Stimulated activated CD8-positive, alpha-beta memory T cell treated with anti-CD3 and anti-CD28 coated beads, Interleukin-7, amount 100 ng/mL, for 1 hour (primary cell): ENCODE measurements at regions not wholly inside any gene's neighbourhood (a gene's known extent, or its start where the extent isn't known, plus 50 kb on each side); places are given as distances from the start of the nearest gene placed in this dataset.
A peak's percentile ranks its signal among the peaks of the same experiment; 100 is the strongest.
"Not testable (repeated sequence)": the region's sequence is repeated elsewhere in the genome, so short reads cannot be mapped to it uniquely, and the experiment has no call there.

Experiments used
- DNase-seq, 2 donors: peaks; one replicate each; pipeline ENCODE4 v3.0.0-alpha.2; 2020; ENCODE audit warnings: low read depth in 2 of 2

DNA sequence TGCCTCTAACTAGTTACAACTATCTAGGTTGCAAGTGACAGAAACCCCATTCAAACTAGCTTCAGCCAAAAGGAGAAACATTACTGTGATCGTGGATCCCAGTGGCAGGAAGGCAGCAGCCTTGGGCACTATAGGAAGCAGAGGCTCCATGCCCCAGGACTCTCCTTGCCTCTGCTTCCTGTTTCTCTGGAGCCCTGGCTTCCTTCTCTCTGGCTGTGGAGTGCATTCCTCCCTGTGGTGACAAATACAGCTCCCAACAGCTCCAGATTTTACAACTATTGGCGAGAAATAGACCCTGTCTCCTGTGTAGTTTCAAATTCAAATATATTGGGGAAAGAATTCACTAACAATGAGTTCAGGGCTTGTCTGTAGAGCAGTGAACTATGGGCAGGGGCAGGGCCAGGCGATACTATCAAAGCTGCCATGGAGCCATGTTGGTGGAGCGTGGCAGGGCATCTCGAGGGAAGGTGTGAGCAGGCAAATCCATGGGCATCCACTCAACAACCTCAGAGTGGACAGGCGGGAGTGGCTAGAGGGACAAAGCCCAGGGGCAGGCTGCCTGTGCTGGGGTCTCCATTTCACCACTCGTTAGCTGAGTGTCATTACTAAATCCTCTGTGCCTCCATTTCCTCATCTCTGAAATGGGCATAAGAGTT lies 189.5 kb downstream of the ERCC6L2 start:
- DNase-seq: no peak

DNA sequence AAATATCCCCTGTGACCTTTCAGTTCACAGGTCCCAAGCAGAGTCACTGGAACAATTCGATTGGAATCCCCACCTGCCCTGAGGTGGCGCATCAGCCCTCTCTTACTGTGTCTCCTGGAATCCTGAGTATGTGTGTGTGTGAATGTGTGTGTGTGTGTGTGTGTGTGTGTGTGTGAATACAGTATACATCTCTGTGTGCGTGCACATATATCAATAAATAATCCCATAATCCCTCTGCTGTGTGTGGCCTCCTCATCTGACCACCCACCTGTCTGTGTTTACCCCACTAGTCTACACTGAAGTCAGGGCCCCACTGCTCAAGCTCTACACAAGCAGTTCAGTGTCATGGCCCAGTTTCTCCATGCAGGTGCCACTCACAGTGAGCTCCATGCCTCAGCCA lies 187.4 kb downstream of the ERCC6L2 start:
- no peak for DNase-seq

DNA sequence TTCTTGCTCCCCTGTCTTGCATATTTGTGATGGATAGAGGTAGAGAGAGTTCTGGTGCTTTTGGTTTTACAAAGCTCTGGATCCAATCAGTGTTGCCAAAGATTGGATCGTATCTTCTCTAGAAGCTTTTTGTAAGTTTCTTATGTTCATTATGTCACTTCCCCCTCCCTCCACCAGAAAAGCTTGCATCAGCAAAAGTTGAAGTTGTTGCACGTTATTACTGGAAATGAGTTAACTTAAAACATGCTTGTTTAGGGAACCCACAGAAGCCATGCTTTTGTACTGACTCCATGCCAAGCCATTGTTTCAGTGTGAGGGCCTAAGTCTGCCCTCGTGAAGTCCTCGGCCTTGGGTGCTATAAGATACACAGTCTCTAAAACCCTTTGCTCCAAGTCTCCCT lies 186.5 kb downstream of the ERCC6L2 start:
- DNase-seq: no peak

DNA sequence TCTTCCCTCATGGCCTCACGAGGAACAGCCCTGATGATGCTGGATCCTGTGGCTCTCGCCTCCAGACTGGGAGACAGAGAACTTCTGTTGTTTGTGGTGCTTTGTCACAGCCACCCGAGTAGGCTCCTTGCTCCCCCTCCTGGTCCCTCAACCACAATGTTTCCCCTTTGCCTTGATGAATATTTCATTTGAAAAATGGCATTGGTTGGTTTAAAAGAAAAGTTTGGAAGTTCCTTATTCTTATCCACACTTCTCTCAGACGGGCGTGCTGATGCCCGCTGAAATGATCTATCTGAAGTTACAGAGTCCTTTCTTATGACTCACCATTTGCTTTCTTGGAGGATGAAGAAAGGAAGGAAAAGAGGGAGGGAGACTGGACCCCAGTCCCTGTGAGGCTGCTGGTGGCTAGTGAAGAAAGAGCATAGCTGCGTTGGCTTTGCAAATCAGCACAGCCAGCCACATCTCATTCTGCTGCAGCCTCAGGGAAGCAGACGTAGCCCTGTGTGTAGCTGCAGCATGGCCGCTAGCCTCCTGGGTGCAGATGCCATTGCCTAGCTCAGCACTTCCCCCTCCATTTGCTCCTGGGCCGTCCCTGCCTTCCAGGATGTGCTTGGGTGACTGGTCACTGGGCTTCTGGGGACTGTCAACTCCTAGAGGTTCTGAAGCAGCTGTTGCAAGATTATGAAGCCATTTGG lies 185.9 kb downstream of the ERCC6L2 start:
- peak; percentile 13 to 16 for DNase-seq

DNA sequence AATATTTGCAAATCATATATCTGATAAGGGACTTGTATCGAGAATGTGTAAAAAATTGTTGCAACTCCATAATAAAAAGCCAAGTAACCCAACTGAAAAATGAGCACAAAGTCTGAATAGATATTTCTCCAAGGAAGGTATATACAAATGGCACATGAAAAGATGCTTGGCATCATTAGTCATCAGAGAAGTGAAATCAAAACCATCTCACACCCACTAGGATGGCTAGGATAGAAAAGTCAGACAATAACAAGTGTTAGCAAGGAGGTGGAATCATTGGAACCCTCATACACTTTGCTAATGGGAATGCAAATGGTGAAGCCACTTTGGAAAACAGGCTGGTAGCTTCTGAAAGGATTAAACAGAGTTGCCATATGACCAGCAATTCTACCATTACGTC lies 182.7 kb downstream of the ERCC6L2 start:
- no peak for DNase-seq

DNA sequence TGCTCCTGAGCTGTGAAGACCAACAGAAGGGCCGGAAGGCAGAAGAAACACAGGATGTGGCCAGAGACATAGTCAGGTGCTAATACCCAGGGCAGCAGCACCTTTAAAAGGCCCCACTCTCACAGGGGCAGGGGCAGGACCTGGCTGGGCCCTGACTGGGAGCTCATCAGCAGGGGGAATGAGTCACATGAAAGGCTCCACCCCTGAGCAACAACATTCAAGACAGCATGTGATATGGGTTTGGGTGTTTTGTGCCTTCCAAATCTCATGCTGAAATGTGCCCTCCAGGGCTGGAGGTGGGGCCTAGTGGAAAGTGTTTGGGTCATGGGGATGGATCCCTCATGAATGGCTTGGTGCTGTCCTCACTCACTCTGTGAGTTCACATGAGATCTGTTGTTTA lies 181.7 kb downstream of the ERCC6L2 start:
- no peak for DNase-seq

DNA sequence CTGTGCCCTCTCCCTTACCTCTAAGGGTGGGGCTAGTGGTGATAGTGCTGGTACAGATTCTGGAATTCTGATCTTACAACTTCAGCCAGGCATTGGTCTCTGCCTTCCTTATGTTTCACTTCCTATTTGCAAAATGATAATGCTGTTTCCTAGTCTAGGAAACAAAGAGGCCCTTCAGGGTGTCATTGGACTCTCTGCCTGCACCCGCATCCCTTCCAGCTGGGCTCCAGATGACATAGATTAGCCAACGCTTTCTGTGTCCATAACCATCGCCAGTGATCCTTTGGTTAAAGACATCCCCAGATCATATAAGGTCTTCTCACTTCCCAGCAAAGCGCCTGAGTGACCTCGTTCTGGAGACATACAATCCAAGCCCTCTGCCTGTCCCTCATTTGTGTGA lies 180.7 kb downstream of the ERCC6L2 start:
- DNase-seq: no peak

DNA sequence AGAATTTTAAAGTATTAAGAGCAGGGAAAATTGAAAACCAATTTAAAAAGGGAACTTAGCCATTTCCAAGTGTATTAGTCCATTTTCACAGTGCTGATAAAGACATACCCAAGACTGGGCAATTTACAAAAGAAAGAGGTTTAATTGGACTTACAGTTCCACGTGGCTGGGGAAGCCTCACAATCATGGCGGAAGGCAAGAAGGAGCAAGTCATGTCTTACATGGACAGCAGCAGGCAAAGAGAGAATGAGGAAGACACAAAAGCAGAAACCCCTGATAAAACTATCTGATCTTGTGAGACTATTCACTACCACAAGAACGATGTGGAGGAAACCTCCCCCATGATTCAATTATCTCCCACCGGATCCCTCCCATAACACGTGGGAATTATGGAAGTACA lies 178.8 kb downstream of the ERCC6L2 start:
- not testable (repeated sequence) for DNase-seq

DNA sequence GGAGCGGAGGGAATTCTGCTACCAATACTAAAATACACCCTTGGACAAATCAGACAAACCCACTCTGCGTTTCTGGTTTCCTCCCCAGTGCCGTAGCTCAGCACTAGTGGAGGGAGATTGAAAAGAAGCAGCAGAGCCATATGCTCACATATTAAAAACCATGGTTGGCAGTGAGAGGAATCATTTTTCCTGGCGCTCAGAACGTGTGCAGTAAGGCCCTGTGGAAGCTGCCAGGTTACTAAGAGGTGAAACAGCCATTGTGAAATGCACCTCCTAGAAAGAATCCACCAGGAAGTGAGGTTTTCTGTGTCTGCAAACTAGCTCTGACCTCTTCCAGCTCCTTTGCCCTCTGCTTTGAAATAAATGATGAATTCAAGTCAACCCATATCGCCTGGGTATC lies 177.2 kb downstream of the ERCC6L2 start:
- DNase-seq: no peak

DNA sequence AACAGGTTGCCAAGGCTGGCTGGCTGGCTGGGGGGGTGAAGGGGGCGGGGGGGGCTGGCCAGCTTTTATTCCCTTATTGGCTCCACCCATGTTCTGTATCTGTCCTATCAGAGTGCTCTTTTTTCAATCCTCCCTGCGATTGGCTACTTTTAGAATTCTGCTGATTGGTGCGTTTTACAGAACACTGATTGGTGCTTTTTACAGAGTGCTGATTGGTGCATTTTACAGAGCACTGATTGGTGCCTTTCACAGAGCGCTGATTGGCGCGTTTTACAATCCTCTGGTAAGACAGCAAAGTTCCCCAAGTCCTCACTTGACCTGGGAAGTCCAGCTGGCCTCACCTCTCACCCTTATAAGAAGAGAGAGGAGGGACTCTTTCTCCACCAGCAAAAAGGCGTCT lies 175.9 kb downstream of the ERCC6L2 start:
- DNase-seq: no peak

DNA sequence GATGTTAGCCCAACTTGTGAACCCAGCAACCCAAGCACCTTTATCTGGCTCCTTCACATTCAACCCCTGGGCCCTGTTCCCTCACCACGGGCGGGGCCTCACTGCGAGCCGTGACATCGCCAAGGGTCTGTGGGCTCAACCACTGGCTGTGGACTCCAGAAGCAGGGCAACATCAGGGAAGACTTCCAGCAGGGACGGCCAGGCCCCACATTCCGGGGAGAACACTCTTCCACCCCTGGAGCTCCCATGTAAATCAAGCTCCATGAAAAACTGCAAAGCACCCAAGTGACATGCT lies 175.3 kb downstream of the ERCC6L2 start:
- no peak for DNase-seq

DNA sequence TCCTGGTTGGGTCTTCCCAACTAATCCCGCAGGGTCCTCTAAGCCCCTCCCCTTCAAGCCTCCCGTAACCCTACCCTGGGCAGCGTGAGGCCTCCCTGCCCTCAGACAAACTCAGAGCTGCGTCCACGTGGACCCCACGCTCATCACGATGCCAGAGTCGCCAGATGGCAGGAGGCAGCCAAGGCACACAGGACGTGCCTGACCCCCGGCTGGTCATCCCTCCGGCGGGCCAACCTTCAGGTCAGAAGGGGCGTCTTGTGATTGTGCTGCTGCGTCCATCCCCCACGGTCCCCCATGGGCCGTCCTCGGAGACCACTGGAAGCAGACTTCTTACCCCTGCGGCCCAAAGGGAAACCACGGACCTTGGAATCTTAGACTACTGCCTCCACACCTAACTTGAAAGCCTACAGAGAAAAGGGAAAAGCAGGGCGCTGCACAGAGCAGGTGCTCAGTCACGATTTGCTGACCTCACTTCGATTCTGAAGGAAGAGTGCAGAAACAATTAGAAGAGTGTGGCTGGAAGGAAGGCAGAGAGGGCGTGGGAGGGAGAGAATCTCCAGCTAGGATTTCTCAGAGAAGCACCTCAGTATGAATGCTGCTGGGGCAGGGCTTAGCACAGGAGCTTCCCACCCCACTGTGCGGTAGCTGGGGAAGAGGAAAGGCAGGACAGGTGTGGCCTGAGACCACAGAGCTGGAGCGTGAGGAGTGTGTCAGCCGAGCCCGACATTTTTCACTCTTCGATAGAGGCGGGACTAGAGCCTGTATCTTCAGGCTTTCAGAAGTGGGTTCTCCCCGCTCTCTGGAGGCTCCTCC lies 174.8 kb downstream of the ERCC6L2 start:
- no peak for DNase-seq

DNA sequence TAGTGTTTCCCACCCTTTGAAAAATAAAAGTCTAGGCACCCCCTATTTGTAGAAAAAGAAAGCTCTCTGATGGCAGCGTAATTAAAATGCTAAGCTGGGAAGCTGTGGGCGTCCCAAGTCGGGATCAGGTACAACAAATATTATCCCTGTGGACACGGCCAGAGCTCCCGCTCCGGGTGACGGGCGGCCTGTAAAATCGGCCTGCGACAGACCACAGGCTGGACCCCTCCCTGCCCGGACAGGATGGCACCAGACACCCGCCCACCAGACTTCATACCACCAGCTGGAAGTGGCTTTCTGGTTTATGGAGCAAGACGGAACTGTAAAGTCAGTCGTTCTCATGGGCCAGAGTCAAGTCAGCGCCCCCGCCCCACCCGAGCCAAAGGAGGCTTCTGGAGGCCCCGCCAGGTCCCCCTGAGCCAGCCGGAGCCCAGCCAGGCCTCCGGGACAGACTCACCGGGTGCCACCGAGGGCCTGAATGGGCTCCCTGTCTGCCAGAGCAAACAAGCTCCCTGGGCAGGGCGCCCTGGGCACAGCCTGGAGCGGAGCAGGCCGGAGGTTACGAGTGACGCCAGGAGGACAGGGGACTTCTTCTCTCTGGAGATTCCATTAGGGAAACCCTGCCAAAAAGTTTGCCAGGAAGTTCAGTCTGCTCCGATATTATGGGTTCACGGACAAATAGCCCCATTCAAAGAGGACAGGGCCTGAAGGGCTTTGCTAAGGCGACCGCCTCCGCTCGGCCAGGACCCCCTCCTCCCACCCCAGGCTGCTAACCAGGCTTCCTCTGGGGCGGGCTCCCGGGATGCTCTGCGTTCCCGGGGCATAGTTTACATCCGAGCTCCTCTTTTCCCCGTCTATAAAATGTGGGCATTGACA lies 173.7 kb downstream of the ERCC6L2 start:
- DNase-seq: no peak

DNA sequence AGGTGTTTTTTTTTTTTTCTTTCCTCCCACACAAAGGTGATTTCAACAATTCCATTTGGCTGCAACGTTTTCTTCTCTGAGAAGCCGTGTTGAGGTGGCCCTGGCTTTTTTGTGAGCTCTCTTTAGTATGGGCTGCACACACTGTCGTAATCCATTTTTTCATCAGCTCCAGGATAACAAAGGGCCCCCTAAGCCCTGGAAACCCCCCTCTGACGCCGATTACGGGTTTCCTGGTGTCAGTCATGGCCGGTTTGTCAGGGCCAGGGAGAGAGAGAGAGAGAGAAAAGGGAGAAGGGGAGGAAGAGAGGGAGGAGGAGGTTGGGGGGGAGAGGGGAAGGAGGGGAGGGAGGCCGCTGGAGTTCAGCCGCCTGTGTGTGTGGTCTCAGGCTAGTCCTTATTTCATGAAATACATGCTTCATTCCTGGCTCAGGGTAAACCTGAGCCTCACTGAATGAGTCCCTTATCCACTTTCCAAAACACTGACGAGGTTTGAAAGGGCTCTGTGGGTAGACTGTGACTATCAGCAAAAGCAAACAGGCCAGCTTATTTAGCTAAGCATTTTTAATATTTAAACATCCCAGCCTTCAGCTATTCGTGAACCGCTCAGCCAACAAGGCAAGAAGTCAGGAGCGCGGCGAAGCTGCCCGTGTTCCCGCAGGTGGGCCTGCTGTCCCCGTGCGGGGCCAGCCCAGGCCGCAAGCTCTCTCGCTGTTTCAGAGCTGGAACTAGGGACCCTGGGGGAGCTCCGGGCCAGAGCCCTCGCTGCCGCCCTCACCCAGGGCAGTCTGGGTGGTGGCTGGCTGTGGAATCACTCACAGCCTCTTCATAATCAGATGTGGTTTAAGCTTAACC lies 172.8 kb downstream of the ERCC6L2 start:
- no peak for DNase-seq

DNA sequence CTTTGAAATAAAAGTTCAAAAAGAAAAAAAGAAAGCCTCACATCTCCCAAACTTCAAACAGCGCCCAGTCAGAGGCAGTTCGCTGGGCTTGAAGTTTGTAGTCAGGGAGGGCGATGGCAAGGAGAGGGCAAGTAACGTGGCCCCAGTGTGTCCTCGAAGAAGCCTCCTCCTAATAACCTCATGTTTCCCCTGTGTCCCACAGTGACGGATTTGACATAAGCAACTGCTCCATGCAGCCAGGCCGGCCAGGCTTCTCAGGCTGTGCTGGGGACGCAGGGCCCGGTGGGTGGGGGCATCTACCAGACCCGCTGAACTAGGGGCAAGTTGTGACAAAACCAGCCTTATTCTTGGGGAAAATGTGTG lies 172.2 kb downstream of the ERCC6L2 start:
- DNase-seq: no peak

DNA sequence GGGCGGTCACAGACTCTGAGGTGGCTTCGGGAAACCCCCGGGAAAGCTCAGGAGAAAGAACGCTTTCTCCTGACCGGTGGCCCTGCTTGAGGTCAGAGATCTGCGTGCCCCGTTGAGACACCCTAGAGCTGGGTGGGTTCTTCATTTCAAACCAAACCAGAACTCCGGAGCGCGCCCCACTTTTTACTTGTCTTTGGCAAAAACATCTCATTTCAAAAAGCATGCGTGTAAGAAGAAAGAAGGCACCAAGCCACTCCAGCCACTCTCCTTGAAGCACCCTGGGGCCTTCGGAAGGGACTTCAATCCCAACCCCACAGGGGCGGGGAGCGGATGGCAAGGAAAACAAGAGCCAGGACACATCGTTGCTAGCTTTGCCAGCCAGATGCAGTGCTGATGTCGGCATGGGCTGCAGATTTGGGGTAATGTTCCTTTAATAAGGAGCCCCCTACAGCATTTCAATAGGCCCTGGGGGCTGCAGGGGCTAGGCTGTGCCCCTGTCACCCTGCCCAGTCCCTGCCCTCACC lies 171.7 kb downstream of the ERCC6L2 start:
- no peak for DNase-seq

DNA sequence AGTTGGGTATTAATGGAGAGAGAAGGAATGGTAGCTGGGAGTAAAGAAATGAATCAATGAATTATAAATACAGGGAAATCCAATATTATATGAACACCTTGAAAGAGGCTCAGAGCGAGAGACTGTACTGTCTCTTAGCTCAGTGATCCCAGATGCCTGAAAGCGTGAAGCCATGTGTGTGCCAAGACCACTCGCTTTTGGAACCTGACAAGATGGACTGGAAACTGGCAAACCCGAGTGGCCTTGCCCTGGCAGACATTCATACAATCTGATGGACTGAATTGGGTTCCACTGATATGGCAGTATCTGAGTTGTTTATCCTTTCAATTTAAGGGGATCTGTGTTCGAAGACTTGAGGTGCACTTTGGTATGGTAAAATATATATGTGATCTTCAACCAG lies 170.3 kb downstream of the ERCC6L2 start:
- no peak for DNase-seq

DNA sequence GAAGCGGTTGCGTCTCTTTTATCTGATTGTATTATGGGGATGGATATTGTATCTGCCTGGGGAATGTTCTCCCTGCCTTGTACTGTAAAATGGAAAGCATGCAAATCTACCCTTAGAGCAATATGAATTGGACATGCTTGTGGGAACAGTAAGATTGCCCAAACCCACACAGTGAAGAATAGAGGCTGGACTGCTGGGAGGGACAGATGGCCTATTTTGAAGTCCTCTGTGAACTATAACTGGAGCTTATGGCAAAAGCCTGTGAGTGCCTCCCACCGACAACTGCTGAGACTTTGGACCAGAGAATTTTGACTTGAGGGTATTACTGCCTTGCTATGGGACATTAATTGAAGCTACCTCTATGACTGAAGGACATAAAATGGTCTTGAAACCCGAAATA lies 168.9 kb downstream of the ERCC6L2 start:
- DNase-seq: no peak

DNA sequence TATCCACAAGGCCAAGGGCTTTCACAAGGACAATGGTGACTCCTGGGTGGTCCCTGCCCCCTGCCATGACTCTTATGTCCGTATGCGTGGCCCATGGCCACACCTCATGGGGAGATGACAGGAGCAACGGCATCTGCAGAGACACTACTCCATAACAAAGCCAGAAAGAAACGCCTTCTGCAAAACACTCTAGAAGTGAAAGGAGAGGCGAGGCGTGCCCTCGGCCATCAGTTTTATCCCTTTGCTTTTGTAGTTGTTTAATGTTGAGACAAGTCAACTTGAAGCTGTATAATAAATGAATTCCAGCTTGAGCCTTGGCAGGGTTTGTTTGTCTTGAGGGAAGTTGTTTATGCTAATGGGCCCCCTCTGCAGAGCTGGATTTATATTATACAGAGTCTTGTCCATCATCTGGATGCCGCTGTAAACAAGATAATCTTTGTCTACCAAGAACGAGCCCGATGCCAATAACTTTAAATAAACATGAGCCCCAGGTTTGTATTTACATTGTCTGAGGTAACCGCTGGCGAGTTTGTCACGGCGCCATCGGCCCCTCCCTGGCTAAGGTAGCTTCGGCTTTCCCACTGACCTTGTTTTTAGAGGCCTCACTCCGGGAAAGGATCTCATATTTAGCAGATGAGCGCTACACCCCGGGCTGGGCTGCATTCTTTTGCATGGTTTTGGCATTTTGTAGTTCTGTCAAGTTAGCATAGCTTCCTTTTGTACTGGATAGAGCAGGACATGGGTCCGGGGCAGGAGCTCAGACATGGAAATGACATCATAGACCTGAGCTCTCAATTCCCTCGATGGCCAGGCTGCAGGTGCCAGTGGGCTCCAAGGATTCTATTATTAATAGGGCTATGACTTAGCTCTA lies 165.3 kb downstream of the ERCC6L2 start:
- no peak for DNase-seq

DNA sequence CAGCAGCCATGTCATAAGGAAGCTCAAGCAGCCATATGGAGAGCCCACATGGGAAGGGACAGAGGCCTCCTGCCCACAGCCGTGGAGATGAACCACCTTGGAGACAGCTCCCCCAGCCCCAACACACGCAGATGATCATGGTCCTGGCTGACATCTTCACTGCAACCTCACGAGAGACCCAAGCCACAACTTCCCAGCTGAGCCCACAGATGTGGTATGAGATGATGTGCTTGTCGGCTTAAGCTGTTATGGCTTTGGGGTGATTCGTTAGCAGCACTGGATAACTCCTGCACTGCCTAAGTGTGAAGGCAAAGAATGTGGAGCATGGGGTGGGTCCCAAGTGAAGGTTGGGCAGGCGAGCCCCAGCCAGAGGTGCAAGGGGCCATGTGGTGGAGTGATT lies 163.4 kb downstream of the ERCC6L2 start:
- DNase-seq: no peak
